OCI-LY7 (cell line): ENCODE measurements at regions not wholly inside any gene's neighbourhood (a gene's known extent, or its start where the extent isn't known, plus 50 kb on each side); places are given as distances from the start of the nearest gene placed in this dataset.

Experiments
- BruUV-seq: library from RNA; stranded (reverse); fragments of 400-500 nt; replicated peaks from 2 replicates; lab custom pipeline; 2021; lab: Mats Ljungman, UMichigan
- CTCF ChIA-PET: fragments of 300-600 bp; sonication (Branson Sonifier 250); formaldehyde crosslinking; loops from one replicate; lab custom pipeline; 2022; ENCODE audit warnings: antibody characterized with exemption; ENCODE audit not compliant: unreplicated experiment; lab: Charles Lee
- POLR2A ChIA-PET: fragments of 300-600 bp; sonication (Branson Sonifier 250); formaldehyde crosslinking; loops from one replicate; lab custom pipeline; 2022; ENCODE audit warnings: antibody characterized with exemption; lab: Charles Lee
- DNase-seq: peaks from one replicate; pipeline ENCODE4 v3.0.0-alpha.2; 2015; ENCODE audit warnings: low spot score
- H2AFZ ChIP-seq: fragments of 200-600 bp; sonication (generic), shearing (Covaris generic); 2 replicates; pipeline ENCODE4 v1.6.1; 2014; ENCODE audit warnings: mild to moderate bottlenecking, antibody characterized with exemption, low read length, moderate library complexity
- H3K27ac ChIP-seq: fragments of 200-600 bp; sonication (generic); 2 replicates; pipeline ENCODE4 v1.5.1; 2014; ENCODE audit warnings: mixed run types, low read depth, mild to moderate bottlenecking, moderate library complexity, low read length, inconsistent platforms; ENCODE audit not compliant: poor library complexity, severe bottlenecking
- H3K36me3 ChIP-seq: fragments of 200-600 bp; sonication (generic); 2 replicates; pipeline ENCODE4 v1.6.1; 2014; ENCODE audit warnings: mild to moderate bottlenecking, antibody characterized with exemption, low read length, moderate library complexity, mixed read lengths; ENCODE audit not compliant: insufficient read depth
- H3K4me1 ChIP-seq: fragments of 200-600 bp; sonication (generic); 2 replicates; pipeline ENCODE4 v1.5.1; 2014; ENCODE audit warnings: mild to moderate bottlenecking, low read length; ENCODE audit not compliant: insufficient read depth, poor library complexity, severe bottlenecking
- H3K4me2 ChIP-seq: fragments of 200-600 bp; sonication (generic); 2 replicates; pipeline ENCODE4 v1.6.1; 2014; ENCODE audit warnings: mild to moderate bottlenecking, low read length
- H3K4me3 ChIP-seq: fragments of 200-600 bp; sonication (generic); 2 replicates; pipeline ENCODE4 v1.5.1; 2014; ENCODE audit warnings: mild to moderate bottlenecking, low read depth, low read length; ENCODE audit not compliant: poor library complexity, severe bottlenecking
- H3K79me2 ChIP-seq: fragments of 200-600 bp; sonication (generic); 2 replicates; pipeline ENCODE4 v1.6.1; 2016; ENCODE audit warnings: low read depth, mild to moderate bottlenecking, low read length, moderate library complexity, mixed read lengths; ENCODE audit not compliant: insufficient read depth
- H3K9me2 ChIP-seq: fragments of 200-600 bp; sonication (generic); 2 replicates; pipeline ENCODE4 v1.6.1; 2016; ENCODE audit warnings: mild to moderate bottlenecking, low read length, mixed read lengths; ENCODE audit not compliant: insufficient read depth
- H3K9me3 ChIP-seq: fragments of 200-600 bp; sonication (generic); 2 replicates; pipeline ENCODE4 v1.6.1; 2014; ENCODE audit warnings: mild to moderate bottlenecking, mixed run types, low read length, mixed read lengths
- H4K20me1 ChIP-seq: fragments of 200-600 bp; sonication (generic); 2 replicates; pipeline ENCODE4 v1.6.1; 2014; ENCODE audit warnings: mild to moderate bottlenecking, antibody characterized with exemption, low read length, moderate library complexity, mixed read lengths; ENCODE audit not compliant: insufficient read depth
- EZH2phosphoT487 ChIP-seq: fragments of 200-600 bp; sonication (generic); IDR thresholded peaks from 2 replicates; pipeline ENCODE4 v1.6.1; 2018; ENCODE audit warnings: low read depth, borderline replicate concordance, mild to moderate bottlenecking, mixed run types, antibody characterized with exemption, low read length, moderate library complexity, mixed read lengths
- intact Hi-C: fragments of 100-400 bp; cut with micrococcal nuclease; formaldehyde crosslinking; loops from one replicate; pipeline ENCODE4 v1.10.0; 2022; ENCODE audit not compliant: unreplicated experiment
- TF ChIP-seq, protein P1 (sequence below): fragments of 200-600 bp; sonication (generic); conservative IDR thresholded peaks from 2 replicates; pipeline ENCODE4 v1.5.1; 2014; ENCODE audit warnings: mild to moderate bottlenecking, antibody characterized with exemption, low read length, moderate library complexity, mixed read lengths

DNA sequence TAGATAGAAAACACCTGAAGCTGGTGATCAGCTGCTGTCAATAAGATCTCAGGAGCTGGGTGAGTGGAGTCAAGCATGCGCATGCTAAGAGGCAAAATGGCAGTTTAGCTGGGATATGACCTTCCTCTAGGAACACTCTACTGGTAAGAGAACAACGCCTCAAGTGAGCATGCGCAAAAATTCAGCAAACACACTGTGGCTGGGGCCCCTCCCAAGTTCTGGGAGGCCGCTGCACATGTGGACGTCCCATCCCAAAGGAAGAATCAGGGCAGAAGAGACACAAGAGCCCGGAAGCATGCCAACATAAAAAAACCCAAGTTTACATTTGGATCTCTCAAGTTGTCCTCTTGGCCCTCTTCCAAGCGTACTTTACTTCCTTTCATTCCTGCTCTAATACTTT lies 126.3 kb upstream of the F3 start:
- H3K4me3 ChIP-seq = no peak overlapping the region
- H2AFZ ChIP-seq = no peak overlapping the region
- no peak overlapping the region for H3K4me2 ChIP-seq
- no peaks in the 10 kb centered on the region for H4K20me1 ChIP-seq
- H3K27ac ChIP-seq = no peak overlapping the region
- H3K36me3 ChIP-seq = no peaks in the 10 kb centered on the region
- BruUV-seq = no TSS peak
- intact Hi-C loops = no loop called here
- CTCF ChIA-PET = no interaction called here
- TF ChIP-seq, protein P1, sequence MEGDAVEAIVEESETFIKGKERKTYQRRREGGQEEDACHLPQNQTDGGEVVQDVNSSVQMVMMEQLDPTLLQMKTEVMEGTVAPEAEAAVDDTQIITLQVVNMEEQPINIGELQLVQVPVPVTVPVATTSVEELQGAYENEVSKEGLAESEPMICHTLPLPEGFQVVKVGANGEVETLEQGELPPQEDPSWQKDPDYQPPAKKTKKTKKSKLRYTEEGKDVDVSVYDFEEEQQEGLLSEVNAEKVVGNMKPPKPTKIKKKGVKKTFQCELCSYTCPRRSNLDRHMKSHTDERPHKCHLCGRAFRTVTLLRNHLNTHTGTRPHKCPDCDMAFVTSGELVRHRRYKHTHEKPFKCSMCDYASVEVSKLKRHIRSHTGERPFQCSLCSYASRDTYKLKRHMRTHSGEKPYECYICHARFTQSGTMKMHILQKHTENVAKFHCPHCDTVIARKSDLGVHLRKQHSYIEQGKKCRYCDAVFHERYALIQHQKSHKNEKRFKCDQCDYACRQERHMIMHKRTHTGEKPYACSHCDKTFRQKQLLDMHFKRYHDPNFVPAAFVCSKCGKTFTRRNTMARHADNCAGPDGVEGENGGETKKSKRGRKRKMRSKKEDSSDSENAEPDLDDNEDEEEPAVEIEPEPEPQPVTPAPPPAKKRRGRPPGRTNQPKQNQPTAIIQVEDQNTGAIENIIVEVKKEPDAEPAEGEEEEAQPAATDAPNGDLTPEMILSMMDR = no peak
- no peak for TF ChIP-seq EZH2phosphoT487
- POLR2A ChIA-PET = no interaction called here
- no peaks in the 10 kb centered on the region for H3K9me2 ChIP-seq
- no peaks in the 10 kb centered on the region for H3K4me1 ChIP-seq
- DNase-seq = no peak
- H3K79me2 ChIP-seq = no peaks in the 10 kb centered on the region
- no peaks in the 10 kb centered on the region for H3K9me3 ChIP-seq

DNA sequence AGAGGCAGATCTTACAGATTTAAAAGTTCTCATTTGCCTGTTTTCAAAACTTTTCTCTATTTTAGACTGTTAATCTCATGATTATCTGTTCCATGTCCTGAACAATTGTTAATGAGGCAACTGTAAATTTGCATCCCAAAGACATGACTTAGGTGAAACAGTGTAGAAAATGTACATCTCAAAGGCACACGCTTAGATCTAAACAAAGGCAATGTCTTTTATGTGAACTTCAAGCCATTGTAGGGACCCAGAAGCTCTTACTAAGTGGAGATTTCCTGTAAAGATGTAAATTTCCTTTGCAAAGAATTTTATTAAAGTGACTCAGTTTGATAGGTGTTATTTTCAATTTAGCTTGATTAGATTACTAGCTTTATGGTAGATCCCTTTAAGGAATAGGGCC lies 125.2 kb upstream of the F3 start:
- intact Hi-C loops = no loop called here
- BruUV-seq = no TSS peak
- H3K9me2 ChIP-seq = no peaks in the 10 kb centered on the region
- no peak overlapping the region for H3K27ac ChIP-seq
- no peaks in the 10 kb centered on the region for H3K36me3 ChIP-seq
- H3K4me1 ChIP-seq = no peaks in the 10 kb centered on the region
- CTCF ChIA-PET = no interaction called here
- H3K4me2 ChIP-seq = no peak overlapping the region
- H2AFZ ChIP-seq = no peak overlapping the region
- POLR2A ChIA-PET = interaction anchor here (1.3 kb wide), 1 partner anchor 13 kb away, joined by 5 read pairs; no protein-coding TSS in a partner anchor
- TF ChIP-seq EZH2phosphoT487 = no peak
- TF ChIP-seq, protein P1 = no peak
- no peaks in the 10 kb centered on the region for H3K79me2 ChIP-seq
- no peaks in the 10 kb centered on the region for H4K20me1 ChIP-seq
- no peak overlapping the region for H3K4me3 ChIP-seq
- no peak for DNase-seq
- no peaks in the 10 kb centered on the region for H3K9me3 ChIP-seq

DNA sequence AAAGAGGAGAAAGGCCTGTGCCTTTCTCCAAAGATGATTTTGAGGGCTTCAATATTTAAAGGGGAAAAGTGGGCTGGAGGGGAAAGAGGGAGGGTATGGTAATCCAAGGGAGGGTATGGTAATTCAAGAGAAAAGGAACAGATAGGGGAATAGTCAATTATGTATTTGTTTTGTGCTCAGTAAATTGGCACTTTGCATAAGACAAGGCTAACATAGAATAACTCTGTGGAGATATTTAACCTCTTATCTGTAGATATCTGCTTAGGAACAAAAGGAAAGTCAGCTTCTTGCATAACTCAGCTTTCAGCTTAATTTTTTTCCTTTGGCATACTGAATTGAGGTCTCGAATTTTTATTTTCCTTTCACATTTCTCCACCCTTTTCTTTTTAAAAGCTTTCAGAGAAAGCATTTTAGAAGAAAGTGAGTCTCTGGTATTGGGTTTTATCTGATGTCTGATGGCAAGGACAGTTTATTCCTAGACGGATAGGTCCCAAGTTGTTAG lies 119.9 kb upstream of the F3 start:
- no peak overlapping the region for H3K4me2 ChIP-seq
- POLR2A ChIA-PET = interaction anchor here (0.9 kb wide), 1 partner anchor 404 kb away, joined by 3 read pairs; no protein-coding TSS in a partner anchor
- CTCF ChIA-PET = no interaction called here
- TF ChIP-seq EZH2phosphoT487 = no peak
- TF ChIP-seq, protein P1 = no peak
- no peaks in the 10 kb centered on the region for H3K9me2 ChIP-seq
- intact Hi-C loops = no loop called here
- no peak for DNase-seq
- H3K36me3 ChIP-seq = no peaks in the 10 kb centered on the region
- no peaks in the 10 kb centered on the region for H3K9me3 ChIP-seq
- H3K27ac ChIP-seq = no peak overlapping the region
- BruUV-seq = no TSS peak
- no peaks in the 10 kb centered on the region for H3K79me2 ChIP-seq
- no peaks in the 10 kb centered on the region for H4K20me1 ChIP-seq
- no peak overlapping the region for H3K4me3 ChIP-seq
- H2AFZ ChIP-seq = no peak overlapping the region
- H3K4me1 ChIP-seq = no peaks in the 10 kb centered on the region
